SU-DHL-6 (cell line): ENCODE measurements at regions not wholly inside any gene's neighbourhood (a gene's known extent, or its start where the extent isn't known, plus 50 kb on each side); places are given as distances from the start of the nearest gene placed in this dataset.

Experiments
- CTCF ChIP-seq: fragments of 200-600 bp; sonication (generic); IDR thresholded peaks from one replicate; pipeline ENCODE4 v1.5.1; 2017; ENCODE audit warnings: antibody characterized with exemption, mild to moderate bottlenecking, low read length, moderate library complexity; ENCODE audit not compliant: insufficient read depth, poor library complexity, severe bottlenecking
- EZH2phosphoT487 ChIP-seq: fragments of 200-600 bp; sonication (generic), shearing (Covaris generic); conservative IDR thresholded peaks from 2 replicates; pipeline ENCODE4 v1.6.1; 2018; ENCODE audit warnings: mild to moderate bottlenecking, antibody characterized with exemption, low read length, moderate library complexity, mixed read lengths

DNA sequence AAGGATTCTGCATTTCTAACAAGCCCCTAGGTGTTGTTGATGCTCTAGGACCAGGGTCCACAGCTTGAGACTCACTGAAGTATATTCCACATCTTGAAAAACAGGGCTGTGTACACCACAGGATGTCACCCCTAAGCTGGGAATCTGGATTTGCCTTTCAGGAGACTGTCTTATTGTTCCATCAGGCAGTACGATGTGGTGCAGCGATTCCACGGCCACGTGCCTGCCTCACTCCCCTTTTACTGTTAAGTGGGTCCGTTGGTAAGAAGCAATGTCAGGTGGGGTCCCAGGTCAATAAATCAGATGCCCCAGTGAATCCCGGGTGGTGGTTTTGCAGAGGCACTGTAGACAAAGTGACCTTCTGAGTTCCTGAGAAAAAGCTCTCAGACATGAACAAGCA, 470.7 kb downstream of the HS3ST3B1 start:
- no peak for TF ChIP-seq CTCF
- TF ChIP-seq EZH2phosphoT487, result no peak
